Esophagus (tissue), 2 donors: ENCODE measurements at regions not wholly inside any gene's neighbourhood (a gene's known extent, or its start where the extent isn't known, plus 50 kb on each side); places are given as distances from the start of the nearest gene placed in this dataset.

Source experiments
- H3K27ac ChIP-seq, 2 donors: one replicate each; pipeline ENCODE4 v1.5.1; 2013; ENCODE audit warnings: low read depth in 2 of 2, mild to moderate bottlenecking in 2 of 2, inconsistent platforms in 1 of 2, low read length in 1 of 2, moderate library complexity in 1 of 2
- H3K27me3 ChIP-seq, 2 donors: one replicate each; pipeline ENCODE4 v1.6.1; 2013; ENCODE audit warnings: low read length in 2 of 2, control low read depth in 1 of 2, mild to moderate bottlenecking in 1 of 2; ENCODE audit not compliant: insufficient read depth in 2 of 2, control insufficient read depth in 1 of 2
- H3K36me3 ChIP-seq, 2 donors: one replicate each; pipeline ENCODE4 v1.6.1; 2013; ENCODE audit warnings: low read length in 1 of 2; ENCODE audit not compliant: control insufficient read depth in 2 of 2, insufficient read depth in 2 of 2
- H3K4me1 ChIP-seq, 2 donors: one replicate each; pipeline ENCODE4 v1.6.1; 2013; ENCODE audit warnings: low read length in 1 of 2; ENCODE audit not compliant: control insufficient read depth in 2 of 2, insufficient read depth in 2 of 2
- H3K4me3 ChIP-seq, 2 donors: one replicate each; pipeline ENCODE4 v1.5.1; 2013; ENCODE audit warnings: low read length in 2 of 2, mild to moderate bottlenecking in 2 of 2, low read depth in 1 of 2, moderate library complexity in 1 of 2
- H3K9me3 ChIP-seq, 2 donors: one replicate each; pipeline ENCODE4 v1.6.1; 2013; ENCODE audit warnings: mild to moderate bottlenecking in 2 of 2, low read depth in 1 of 2, low read length in 1 of 2, moderate library complexity in 1 of 2; ENCODE audit not compliant: control insufficient read depth in 2 of 2, insufficient read depth in 1 of 2
- WGBS, 2 donors: extraction: QIAGEN DNeasy Blood & Tissue Kit; methylation state at CpG; one replicate each; pipeline ENCODE4 v1.1.7; 2013; 5-methylcytosine and 5-hydroxymethylcytosine counted together
- donor health status: healthy with polysubstance abuse.
- donor health status: Bipolar disorder and iron deficiency.

DNA sequence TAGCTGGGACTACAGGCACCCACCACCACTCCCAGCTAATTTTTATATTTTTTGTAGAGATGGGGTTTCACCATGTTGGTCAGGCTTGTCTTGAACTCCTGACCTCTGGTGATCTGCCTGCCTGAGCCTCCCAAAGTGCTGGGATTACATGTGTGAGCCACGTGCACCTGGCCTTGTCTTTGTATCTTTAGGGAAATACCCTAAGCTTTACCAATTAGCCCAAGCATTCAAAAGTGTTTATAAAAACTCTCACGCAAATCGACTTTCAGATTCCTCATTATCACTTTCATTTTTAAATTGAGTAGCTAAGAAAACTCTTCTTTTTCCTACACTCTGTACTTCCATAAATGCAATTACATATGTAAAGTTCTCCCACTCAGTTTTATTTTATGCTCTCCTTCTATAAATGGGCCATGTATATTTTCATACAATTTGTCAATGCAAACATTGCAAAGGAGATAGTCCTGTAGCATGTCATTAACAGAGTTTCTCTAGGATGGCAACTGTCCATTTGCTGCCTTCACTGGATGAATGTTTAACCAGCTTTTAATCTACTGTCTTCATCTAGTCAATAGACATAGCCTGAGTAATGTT lies 326.2 kb upstream of the LRATD1 start:
- Histone ChIP-seq H3K27me3 (no peaks in the 10 kb centered on the region), H3K36me3 (no peaks in the 10 kb centered on the region), H3K9me3 (no peaks in the 10 kb centered on the region), H3K4me3 (no peak overlapping the region), H3K27ac (no peak overlapping the region), H3K4me1 (no peaks in the 10 kb centered on the region)
- 64 to 82% methylated on average over 3 of the region's 3 CpGs for WGBS, 2 donors

DNA sequence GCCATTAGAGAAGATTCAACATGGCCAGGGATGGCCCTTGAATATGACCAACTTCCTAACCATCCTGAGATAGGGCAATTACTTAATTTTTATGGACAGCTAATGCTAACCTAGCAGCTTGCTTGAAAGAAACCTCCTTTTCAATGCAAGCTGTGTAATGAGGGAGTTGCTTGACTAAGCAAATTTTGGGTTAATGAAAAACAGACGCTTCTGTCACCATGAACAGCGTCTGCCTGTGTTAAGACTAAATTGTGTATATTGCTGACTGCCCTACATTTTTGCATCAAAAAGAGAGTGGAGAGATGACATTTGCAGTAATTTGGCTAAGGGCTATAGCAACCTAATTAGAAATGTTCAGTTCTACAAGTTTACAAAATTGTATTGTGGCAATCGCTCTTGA lies 319.2 kb upstream of the LRATD1 start:
- H3K27me3 ChIP-seq = no peaks in the 10 kb centered on the region
- H3K4me3 ChIP-seq = no peak overlapping the region
- 63 to 81% methylated on average over 3 of the region's 3 CpGs for WGBS, 2 donors
- H3K9me3 ChIP-seq = no peaks in the 10 kb centered on the region
- H3K4me1 ChIP-seq = no peaks in the 10 kb centered on the region
- H3K27ac ChIP-seq = no peak overlapping the region
- H3K36me3 ChIP-seq = no peaks in the 10 kb centered on the region

DNA sequence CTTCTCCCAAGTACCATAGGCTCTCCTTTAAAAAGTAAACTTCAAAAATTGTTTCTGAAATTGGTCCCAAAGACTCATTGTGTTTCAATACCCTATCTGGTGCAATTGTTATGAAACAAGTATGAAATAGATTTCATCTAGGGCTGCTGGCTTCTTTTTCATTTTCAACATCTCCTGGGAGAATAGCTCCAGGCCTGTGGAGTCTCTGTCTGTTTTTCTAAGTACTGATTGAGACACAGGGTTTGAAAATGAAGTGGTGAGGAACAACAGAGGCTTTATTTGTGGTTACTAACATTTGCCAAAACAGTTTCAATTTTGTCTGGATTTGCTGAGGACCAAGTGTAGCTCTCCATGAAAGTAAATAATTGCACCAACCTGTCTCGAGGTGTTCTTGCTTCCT lies 315.9 kb upstream of the LRATD1 start:
- WGBS, 2 donors = 34 to 47% methylated on average over 1 of the region's 1 CpG
- Histone ChIP-seq H3K9me3 (no peaks in the 10 kb centered on the region), H3K36me3 (no peaks in the 10 kb centered on the region), H3K4me1 (no peaks in the 10 kb centered on the region), H3K27ac (no peak overlapping the region), H3K4me3 (no peak overlapping the region), H3K27me3 (no peaks in the 10 kb centered on the region)

- no peaks in the 10 kb centered on the region for H3K36me3 ChIP-seq
- H3K27ac ChIP-seq = no peak overlapping the region
- 81 to 87% methylated on average over 4 of the region's 4 CpGs for WGBS, 2 donors
- H3K27me3 ChIP-seq = no peaks in the 10 kb centered on the region
- H3K9me3 ChIP-seq = no peaks in the 10 kb centered on the region
- H3K4me3 ChIP-seq = no peak overlapping the region
- H3K4me1 ChIP-seq = no peaks in the 10 kb centered on the region
Measured at GRCh38 chr2:14321357-14321756, 311.2 kb upstream of the LRATD1 start.

DNA sequence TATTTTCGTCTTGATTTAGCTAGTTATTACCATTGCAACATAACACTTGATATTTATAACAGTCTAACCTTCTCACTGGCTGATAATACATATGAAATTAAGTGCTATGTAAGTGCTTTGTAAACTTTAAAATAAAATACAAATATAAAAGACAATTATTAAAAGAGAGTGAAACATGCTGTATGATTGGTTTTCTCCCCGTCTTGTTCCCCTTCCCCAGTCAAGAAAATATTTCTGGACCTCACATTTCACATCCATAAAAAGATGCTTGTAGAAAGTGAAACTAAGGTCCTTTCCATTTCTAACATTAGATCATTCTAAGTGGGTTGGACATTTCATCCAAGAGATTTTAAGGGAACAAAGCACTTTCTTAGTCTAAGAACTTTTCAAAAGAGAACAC lies 310.2 kb upstream of the LRATD1 start:
- Histone ChIP-seq H3K9me3 (no peaks in the 10 kb centered on the region), H3K4me1 (no peaks in the 10 kb centered on the region), H3K27me3 (no peaks in the 10 kb centered on the region), H3K36me3 (no peaks in the 10 kb centered on the region), H3K4me3 (no peak overlapping the region), H3K27ac (no peak overlapping the region)
- 59 to 60% methylated on average over 2 of the region's 2 CpGs for WGBS, 2 donors

GRCh38 chr2:14324308-14324707 lies 308.2 kb upstream of the LRATD1 start:
- Histone ChIP-seq H3K27ac (no peak overlapping the region), H3K36me3 (no peaks in the 10 kb centered on the region), H3K9me3 (no peaks in the 10 kb centered on the region), H3K4me1 (no peaks in the 10 kb centered on the region), H3K4me3 (no peak overlapping the region), H3K27me3 (no peaks in the 10 kb centered on the region)
- 73 to 81% methylated on average over 2 of the region's 2 CpGs for WGBS, 2 donors

DNA sequence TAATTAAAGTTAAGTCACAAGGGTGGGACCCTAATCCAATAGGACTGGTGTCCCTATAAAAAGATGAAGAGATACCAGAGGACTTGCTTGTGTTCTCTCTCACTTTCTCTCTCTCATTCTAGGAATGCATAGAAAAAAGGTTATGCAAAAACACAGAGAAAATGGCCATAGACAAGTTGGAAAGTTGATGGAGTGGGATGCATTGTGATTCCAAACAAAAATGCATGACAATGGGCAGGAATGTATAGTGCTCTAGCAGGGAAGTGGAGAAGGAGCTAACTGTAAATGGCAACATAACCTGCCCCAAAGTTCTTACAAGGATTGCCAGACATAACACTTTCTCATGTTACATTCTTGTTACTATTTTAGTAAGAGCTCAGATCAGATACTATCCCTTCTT lies 301.6 kb upstream of the LRATD1 start:
- no peaks in the 10 kb centered on the region for H3K36me3 ChIP-seq
- no peak overlapping the region for H3K27ac ChIP-seq
- H3K27me3 ChIP-seq = no peaks in the 10 kb centered on the region
- H3K4me1 ChIP-seq = no peaks in the 10 kb centered on the region
- H3K9me3 ChIP-seq = no peaks in the 10 kb centered on the region
- H3K4me3 ChIP-seq = no peak overlapping the region

- WGBS, 2 donors = 76% methylated on average over 2 of the region's 2 CpGs
- no peaks in the 10 kb centered on the region for H3K27me3 ChIP-seq
- H3K4me3 ChIP-seq = no peak overlapping the region
- H3K36me3 ChIP-seq = no peaks in the 10 kb centered on the region
- H3K27ac ChIP-seq = no peak overlapping the region
- H3K4me1 ChIP-seq = no peaks in the 10 kb centered on the region
- H3K9me3 ChIP-seq = no peaks in the 10 kb centered on the region
Measured at GRCh38 chr2:14336759-14337382, 295.6 kb upstream of the LRATD1 start.

GRCh38 chr2:14340703-14341102 lies 291.8 kb upstream of the LRATD1 start:
- WGBS, 2 donors = 57 to 71% methylated on average over 3 of the region's 3 CpGs

GRCh38 chr2:14342313-14342712 lies 290.2 kb upstream of the LRATD1 start:
- Histone ChIP-seq H3K4me1 (no peaks in the 10 kb centered on the region), H3K4me3 (no peak overlapping the region), H3K36me3 (no peaks in the 10 kb centered on the region), H3K27me3 (no peaks in the 10 kb centered on the region), H3K9me3 (no peaks in the 10 kb centered on the region), H3K27ac (no peak overlapping the region)
- 85 to 96% methylated on average over 3 of the region's 3 CpGs for WGBS, 2 donors

More at GRCh38 chr2:14340703-14341102, 291.8 kb upstream of the LRATD1 start:
- Histone ChIP-seq H3K27me3 (no peaks in the 10 kb centered on the region), H3K36me3 (no peaks in the 10 kb centered on the region), H3K9me3 (no peaks in the 10 kb centered on the region), H3K4me3 (no peak overlapping the region), H3K27ac (no peak overlapping the region), H3K4me1 (no peaks in the 10 kb centered on the region)
